ENCODE measurements at regions not wholly inside any gene's neighbourhood (a gene's known extent, or its start where the extent isn't known, plus 50 kb on each side); places are given as distances from the start of the nearest gene placed in this dataset.

DNA sequence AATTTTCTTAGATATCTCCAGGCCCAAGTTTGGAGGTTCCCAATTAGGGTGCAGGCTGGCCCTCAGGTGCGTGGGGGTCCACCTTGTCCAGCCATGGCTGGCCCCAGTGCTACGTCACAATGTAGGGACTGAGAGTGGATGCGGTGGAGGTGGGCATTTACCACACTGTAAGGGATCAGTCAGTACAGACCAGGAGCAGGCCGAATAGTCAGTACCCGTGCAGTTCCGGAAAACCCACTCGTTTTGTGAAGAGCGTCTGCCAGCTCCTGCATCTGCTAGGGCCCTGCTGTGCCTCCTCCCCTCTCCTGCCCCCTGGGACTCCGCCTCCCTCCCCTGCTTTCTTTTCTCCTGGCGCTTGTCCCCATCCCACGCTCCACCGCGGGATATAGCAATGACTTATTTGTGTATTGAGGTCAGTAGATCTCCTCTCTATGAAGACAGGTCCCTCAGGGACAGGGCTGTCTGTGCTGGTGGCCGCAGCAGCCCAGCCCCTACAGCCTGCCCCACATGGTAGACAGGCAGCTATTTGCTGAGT lies 50.4 kb upstream of the SEPTIN5 start:
- TF ChIP-seq CTCF (IDR thresholded peaks at IDR 0.05 in 2 of 3, conservative IDR thresholded peaks at IDR 0.05 in 1 of 3; ENCODE audit: borderline replicate concordance in 1 of 3, insufficient read depth in 1 of 3, low read depth in 2 of 3, low read length in 2 of 3), result no peak
- TF ChIP-seq, protein P1, sequence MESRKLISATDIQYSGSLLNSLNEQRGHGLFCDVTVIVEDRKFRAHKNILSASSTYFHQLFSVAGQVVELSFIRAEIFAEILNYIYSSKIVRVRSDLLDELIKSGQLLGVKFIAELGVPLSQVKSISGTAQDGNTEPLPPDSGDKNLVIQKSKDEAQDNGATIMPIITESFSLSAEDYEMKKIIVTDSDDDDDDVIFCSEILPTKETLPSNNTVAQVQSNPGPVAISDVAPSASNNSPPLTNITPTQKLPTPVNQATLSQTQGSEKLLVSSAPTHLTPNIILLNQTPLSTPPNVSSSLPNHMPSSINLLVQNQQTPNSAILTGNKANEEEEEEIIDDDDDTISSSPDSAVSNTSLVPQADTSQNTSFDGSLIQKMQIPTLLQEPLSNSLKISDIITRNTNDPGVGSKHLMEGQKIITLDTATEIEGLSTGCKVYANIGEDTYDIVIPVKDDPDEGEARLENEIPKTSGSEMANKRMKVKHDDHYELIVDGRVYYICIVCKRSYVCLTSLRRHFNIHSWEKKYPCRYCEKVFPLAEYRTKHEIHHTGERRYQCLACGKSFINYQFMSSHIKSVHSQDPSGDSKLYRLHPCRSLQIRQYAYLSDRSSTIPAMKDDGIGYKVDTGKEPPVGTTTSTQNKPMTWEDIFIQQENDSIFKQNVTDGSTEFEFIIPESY (IDR thresholded peaks at IDR 0.05; ENCODE audit: extremely low read depth, insufficient replicate concordance, low read length), result no peak
- no peak for TF ChIP-seq POLR2A (IDR thresholded peaks at IDR 0.05; ENCODE audit: borderline replicate concordance, extremely low read depth, insufficient read depth, insufficient read length)
- TF ChIP-seq, protein P2, sequence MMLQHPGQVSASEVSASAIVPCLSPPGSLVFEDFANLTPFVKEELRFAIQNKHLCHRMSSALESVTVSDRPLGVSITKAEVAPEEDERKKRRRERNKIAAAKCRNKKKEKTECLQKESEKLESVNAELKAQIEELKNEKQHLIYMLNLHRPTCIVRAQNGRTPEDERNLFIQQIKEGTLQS (IDR thresholded peaks at IDR 0.05), result no peak
- no peak for TF ChIP-seq EGR1 (IDR thresholded peaks at IDR 0.05; ENCODE audit: low read depth)
- TF ChIP-seq RAD21 (IDR thresholded peaks at IDR 0.05; ENCODE audit: low read depth), result no peak
- no peak for TF ChIP-seq EZH2 (IDR thresholded peaks at IDR 0.05)
- TF ChIP-seq JUND (IDR thresholded peaks at IDR 0.05), result no peak
